ENCODE measurements at regions not wholly inside any gene's neighbourhood (a gene's known extent, or its start where the extent isn't known, plus 50 kb on each side); places are given as distances from the start of the nearest gene placed in this dataset.

DNA sequence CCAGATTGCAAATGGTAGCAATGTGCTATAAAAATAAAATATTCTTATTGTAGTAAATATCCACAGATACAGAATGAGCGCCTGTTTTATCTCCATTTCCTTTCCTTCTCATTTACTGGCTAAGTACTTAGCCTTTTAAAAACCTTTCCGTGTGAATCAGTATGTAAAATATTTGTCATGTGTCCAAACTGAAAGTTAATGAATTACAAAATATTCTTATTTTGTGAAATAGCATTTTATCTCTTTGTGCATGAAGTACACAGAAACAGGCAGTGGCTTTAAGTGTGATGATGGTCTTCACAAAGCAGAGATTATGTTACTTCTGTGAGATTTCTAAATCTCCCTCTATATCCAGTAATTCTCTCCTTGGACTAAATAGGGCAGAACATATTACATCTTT lies 56.7 kb upstream of the KIAA1217 start:
- TF ChIP-seq POLR2A (IDR thresholded peaks at IDR 0.05), result no peak
- TF ChIP-seq, protein P1, sequence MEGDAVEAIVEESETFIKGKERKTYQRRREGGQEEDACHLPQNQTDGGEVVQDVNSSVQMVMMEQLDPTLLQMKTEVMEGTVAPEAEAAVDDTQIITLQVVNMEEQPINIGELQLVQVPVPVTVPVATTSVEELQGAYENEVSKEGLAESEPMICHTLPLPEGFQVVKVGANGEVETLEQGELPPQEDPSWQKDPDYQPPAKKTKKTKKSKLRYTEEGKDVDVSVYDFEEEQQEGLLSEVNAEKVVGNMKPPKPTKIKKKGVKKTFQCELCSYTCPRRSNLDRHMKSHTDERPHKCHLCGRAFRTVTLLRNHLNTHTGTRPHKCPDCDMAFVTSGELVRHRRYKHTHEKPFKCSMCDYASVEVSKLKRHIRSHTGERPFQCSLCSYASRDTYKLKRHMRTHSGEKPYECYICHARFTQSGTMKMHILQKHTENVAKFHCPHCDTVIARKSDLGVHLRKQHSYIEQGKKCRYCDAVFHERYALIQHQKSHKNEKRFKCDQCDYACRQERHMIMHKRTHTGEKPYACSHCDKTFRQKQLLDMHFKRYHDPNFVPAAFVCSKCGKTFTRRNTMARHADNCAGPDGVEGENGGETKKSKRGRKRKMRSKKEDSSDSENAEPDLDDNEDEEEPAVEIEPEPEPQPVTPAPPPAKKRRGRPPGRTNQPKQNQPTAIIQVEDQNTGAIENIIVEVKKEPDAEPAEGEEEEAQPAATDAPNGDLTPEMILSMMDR (IDR thresholded peaks at IDR 0.05), result no peak
